Tibial nerve (tissue), 4 donors: ENCODE measurements at regions not wholly inside any gene's neighbourhood (a gene's known extent, or its start where the extent isn't known, plus 50 kb on each side); places are given as distances from the start of the nearest gene placed in this dataset.

Experiments
- DNase-seq, 2 donors: peaks; one replicate each; pipeline ENCODE4 v3.0.0-alpha.2; 2019; ENCODE audit warnings: low spot score in 2 of 2
- H3K27ac ChIP-seq, 4 donors: fragments of 200-600 bp; sonication (generic) in 3 of 4; one replicate each; pipeline ENCODE4 v1.5.1; 2017 to 2019; ENCODE audit warnings: mild to moderate bottlenecking in 1 of 4
- H3K27me3 ChIP-seq, 2 donors: fragments of 200-600 bp; sonication (generic) in 1 of 2; one replicate each; pipeline versions ENCODE4 v1.5.1 to v1.6.0; 2017 to 2019
- H3K36me3 ChIP-seq, 3 donors: fragments of 200-600 bp; sonication (generic); one replicate each; pipeline ENCODE4 v1.5.1; 2018 to 2019
- H3K4me1 ChIP-seq, 4 donors: fragments of 200-600 bp; sonication (generic) in 3 of 4; one replicate each; pipeline ENCODE4 v1.5.1; 2017 to 2019
- H3K4me3 ChIP-seq, 4 donors: fragments of 200-600 bp; sonication (generic) in 3 of 4; one replicate each; pipeline ENCODE4 v1.5.1; 2017 to 2019; ENCODE audit warnings: mild to moderate bottlenecking in 1 of 4, moderate library complexity in 1 of 4
- H3K9me3 ChIP-seq, 4 donors: fragments of 200-600 bp; sonication (generic) in 3 of 4; one replicate each; pipeline ENCODE4 v1.5.1; 2017 to 2019
- CTCF ChIP-seq, 5 experiments: fragments of 200-600 bp in 3 of 5; fragments of 450-650 bp in 2 of 5; sonication (generic) in 3 of 5; IDR thresholded peaks; one replicate each; pipeline ENCODE4 v1.5.1; 2016 to 2019; ENCODE audit warnings: antibody characterized with exemption in 5 of 5, mild to moderate bottlenecking in 3 of 5, moderate library complexity in 2 of 5
- EP300 ChIP-seq, 2 donors: sonication (generic); formaldehyde crosslinking; IDR thresholded peaks; one replicate each; pipeline ENCODE4 v1.6.1; 2017; ENCODE audit warnings: antibody characterized with exemption in 2 of 2, mild to moderate bottlenecking in 1 of 2
- POLR2A ChIP-seq, 2 donors: fragments of 450-650 bp; IDR thresholded peaks; one replicate each; pipeline ENCODE4 v1.6.1; 2017; ENCODE audit warnings: antibody characterized with exemption in 2 of 2, mild to moderate bottlenecking in 2 of 2, moderate library complexity in 2 of 2
- WGBS, 2 donors: methylation state at CpG; one replicate each; pipeline ENCODE4 v1.1.5; 2018; 5-methylcytosine and 5-hydroxymethylcytosine counted together

DNA sequence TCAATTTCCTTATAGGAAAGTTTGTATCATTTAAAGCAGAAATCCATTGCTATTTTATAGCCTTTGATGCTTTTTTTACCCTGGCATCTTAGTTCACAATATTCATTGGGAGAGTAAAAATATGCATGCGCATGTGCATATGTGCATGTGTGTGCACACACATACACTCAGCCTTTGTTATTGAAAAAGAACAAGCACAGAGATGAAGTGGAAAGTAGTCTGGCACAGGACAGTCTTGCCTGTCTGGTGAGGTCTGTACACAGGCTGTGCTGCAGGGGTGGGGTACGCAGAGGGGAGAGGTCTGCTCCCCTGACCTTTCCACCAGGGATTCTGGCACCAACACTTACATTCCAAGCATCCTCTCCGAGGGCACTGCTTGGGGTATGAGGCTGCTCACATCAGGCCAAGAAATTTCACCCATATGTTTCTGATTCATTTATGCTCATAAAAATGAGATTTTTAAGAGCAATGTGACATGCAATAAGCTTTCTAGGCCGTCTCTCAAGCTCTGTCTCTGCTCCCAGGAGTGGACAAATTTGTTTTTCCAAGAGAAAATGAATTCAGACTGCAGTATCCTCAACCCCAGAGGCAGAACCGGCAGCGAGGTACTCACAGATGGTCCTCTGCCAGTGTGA is 237.2 kb downstream of the INSIG2 start:
- TF ChIP-seq CTCF (IDR thresholded peaks at IDR 0.05) (no peak), POLR2A (IDR thresholded peaks at IDR 0.05) (no peak)
- 45 to 55% methylated on average over 6 of the region's 6 CpGs for WGBS, 2 donors
- Histone ChIP-seq H3K36me3 (no peaks in the 10 kb centered on the region), H3K4me3 (no peak overlapping the region), H3K4me1 (peaks cover 0 to 9% (median 3%) of the 10 kb centered on the region in 4 donors), H3K27me3 (peaks cover 0 to 7% of the 10 kb centered on the region in 2 donors), H3K9me3 (no peaks in the 10 kb centered on the region), H3K27ac (no peak overlapping the region)
- DNase-seq, result no peak

- Histone ChIP-seq H3K36me3 (no peaks in the 10 kb centered on the region), H3K9me3 (no peaks in the 10 kb centered on the region), H3K27ac (no peak overlapping the region), H3K27me3 (peaks cover 0 to 7% of the 10 kb centered on the region in 2 donors), H3K4me1 (peaks cover 0 to 27% (median 4%) of the 10 kb centered on the region in 4 donors), H3K4me3 (no peak overlapping the region)
- TF ChIP-seq CTCF (IDR thresholded peaks at IDR 0.05) (no peak), POLR2A (IDR thresholded peaks at IDR 0.05) (no peak), EP300 (IDR thresholded peaks at IDR 0.05) (no peak)
- no peak for DNase-seq
- 93% methylated on average over 2 of the region's 2 CpGs for WGBS, 2 donors
These were observed 234.1 kb downstream of the INSIG2 start for GRCh38 chr2:118322406-118322805.

GRCh38 chr2:118321432-118322105 is 233.3 kb downstream of the INSIG2 start:
- no peaks in the 10 kb centered on the region for H3K9me3 ChIP-seq
- H3K4me1 ChIP-seq, result peaks cover 0 to 27% (median 4%) of the 10 kb centered on the region in 4 donors
- peaks cover 0 to 7% of the 10 kb centered on the region in 2 donors for H3K27me3 ChIP-seq
- DNase-seq, result no peak
- no peak for TF ChIP-seq POLR2A (IDR thresholded peaks at IDR 0.05)
- peak in 2 of 5 experiments; percentile 13 to 20 for TF ChIP-seq CTCF (IDR thresholded peaks at IDR 0.05)
- no peak for TF ChIP-seq EP300 (IDR thresholded peaks at IDR 0.05)
- no peaks in the 10 kb centered on the region for H3K36me3 ChIP-seq
- H3K27ac ChIP-seq, result peak overlapping the region in 1 of 4 donors; percentile 28
- H3K4me3 ChIP-seq, result no peak overlapping the region
- 15 to 25% methylated on average over 5 of the region's 5 CpGs for WGBS, 2 donors

- DNase-seq, result no peak
- WGBS, 2 donors, result 35 to 48% methylated on average over 4 of the region's 4 CpGs
- peaks cover 0 to 7% of the 10 kb centered on the region in 2 donors for H3K27me3 ChIP-seq
These were observed 232.4 kb downstream of the INSIG2 start for GRCh38 chr2:118320658-118321057.

More at GRCh38 chr2:118320658-118321057, 232.4 kb downstream of the INSIG2 start:
- no peak overlapping the region for H3K4me3 ChIP-seq
- H3K4me1 ChIP-seq, result peaks cover 0 to 27% (median 4%) of the 10 kb centered on the region in 4 donors
- TF ChIP-seq POLR2A (IDR thresholded peaks at IDR 0.05) (no peak), EP300 (IDR thresholded peaks at IDR 0.05) (no peak), CTCF (IDR thresholded peaks at IDR 0.05) (no peak)
- H3K27ac ChIP-seq, result no peak overlapping the region
- no peaks in the 10 kb centered on the region for H3K9me3 ChIP-seq
- no peaks in the 10 kb centered on the region for H3K36me3 ChIP-seq
